ENCODE measurements at regions not wholly inside any gene's neighbourhood (a gene's known extent, or its start where the extent isn't known, plus 50 kb on each side); places are given as distances from the start of the nearest gene placed in this dataset.
"Not testable (repeated sequence)": the region's sequence is repeated elsewhere in the genome, so short reads cannot be mapped to it uniquely, and the experiment has no call there.

- no peak for DNase-seq
Measured at GRCh38 chr5:109574985-109575384, 114.7 kb upstream of the MAN2A1 start.

GRCh38 chr5:109573766-109574165 lies 116.0 kb upstream of the MAN2A1 start:
- no peak for DNase-seq

GRCh38 chr5:109573256-109573655 lies 116.5 kb upstream of the MAN2A1 start:
- DNase-seq, result no peak

GRCh38 chr5:109571785-109572184 lies 117.9 kb upstream of the MAN2A1 start:
- DNase-seq, result no peak

- no peak for DNase-seq
Measured at GRCh38 chr5:109570362-109570874, 119.3 kb upstream of the MAN2A1 start.

GRCh38 chr5:109567374-109568044 lies 122.2 kb upstream of the MAN2A1 start:
- DNase-seq, result no peak

- no peak for DNase-seq
Measured at GRCh38 chr5:109566361-109566760, 123.4 kb upstream of the MAN2A1 start.

GRCh38 chr5:109563739-109564138 lies 126.0 kb upstream of the MAN2A1 start:
- no peak for DNase-seq

- DNase-seq, result no peak
Measured at GRCh38 chr5:109563189-109563588, 126.5 kb upstream of the MAN2A1 start.

- DNase-seq, result no peak
Measured at GRCh38 chr5:109562441-109562840, 127.3 kb upstream of the MAN2A1 start.

GRCh38 chr5:109561447-109561846 lies 128.3 kb upstream of the MAN2A1 start:
- no peak for DNase-seq

- DNase-seq, result no peak
Measured at GRCh38 chr5:109560554-109560953, 129.2 kb upstream of the MAN2A1 start.

- no peak for DNase-seq
Measured at GRCh38 chr5:109558952-109559351, 130.8 kb upstream of the MAN2A1 start.

GRCh38 chr5:109558364-109558763 lies 131.4 kb upstream of the MAN2A1 start:
- DNase-seq, result no peak

- no peak for DNase-seq
Measured at GRCh38 chr5:109553846-109554245, 135.9 kb upstream of the MAN2A1 start.

GRCh38 chr5:109551234-109551633 lies 138.5 kb upstream of the MAN2A1 start:
- not testable (repeated sequence) for DNase-seq

GRCh38 chr5:109550077-109550476 lies 139.7 kb upstream of the MAN2A1 start:
- DNase-seq, result no peak

- no peak for DNase-seq
Measured at GRCh38 chr5:109546461-109546860, 136.7 kb upstream of the PJA2 start.

GRCh38 chr5:109544873-109545272 lies 135.1 kb upstream of the PJA2 start:
- not testable (repeated sequence) for DNase-seq

- not testable (repeated sequence) for DNase-seq
Measured at GRCh38 chr5:109538692-109539091, 128.9 kb upstream of the PJA2 start.

GRCh38 chr5:109535090-109535489 lies 125.3 kb upstream of the PJA2 start:
- not testable (repeated sequence) for DNase-seq

- DNase-seq, result no peak
Measured at GRCh38 chr5:109533751-109534272, 124.0 kb upstream of the PJA2 start.

GRCh38 chr5:109532773-109533364 lies 123.1 kb upstream of the PJA2 start:
- no peak for DNase-seq

GRCh38 chr5:109531262-109531661 lies 121.5 kb upstream of the PJA2 start:
- no peak for DNase-seq

Data from activated naive CD4-positive, alpha-beta T cell treated with anti-CD3 and anti-CD28 coated beads, Interleukin-2, amount 50 U/mL, for 16 hours (primary cell).